ENCODE measurements at regions not wholly inside any gene's neighbourhood (a gene's known extent, or its start where the extent isn't known, plus 50 kb on each side); places are given as distances from the start of the nearest gene placed in this dataset.

DNA sequence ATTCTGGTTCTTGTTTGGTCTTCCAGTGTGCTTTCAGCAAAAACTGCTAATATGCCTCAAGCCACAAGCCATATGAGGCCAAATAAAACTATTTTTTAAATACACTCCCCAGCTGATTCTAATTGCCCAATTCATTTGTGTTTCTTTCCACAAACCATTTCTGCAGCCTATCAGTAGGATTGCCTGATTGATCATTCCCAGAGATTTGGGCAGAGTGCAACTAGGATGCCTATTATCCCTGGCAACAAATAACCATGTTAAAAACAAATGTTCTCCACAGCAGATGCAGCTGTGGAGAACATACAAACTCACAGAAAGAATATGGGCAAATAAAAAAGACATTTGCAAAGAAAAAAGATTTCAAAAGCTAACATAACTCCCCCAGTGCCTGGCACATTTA is 76.9 kb upstream of the CAV2 start:
- no peak for TF ChIP-seq EZH2 (IDR thresholded peaks at IDR 0.05; ENCODE audit: low read depth)
- no peak for TF ChIP-seq CTCF (conservative IDR thresholded peaks at IDR 0.05)

All from PC-9 (cell line).